Neural cell (in vitro differentiated cells): ENCODE measurements at regions not wholly inside any gene's neighbourhood (a gene's known extent, or its start where the extent isn't known, plus 50 kb on each side); places are given as distances from the start of the nearest gene placed in this dataset.

Source experiments
- H2AFZ ChIP-seq: fragments of 200-600, 300-800 bp; sonication (generic), shearing (Covaris generic); 2 replicates; pipeline ENCODE4 v1.6.0; 2014; ENCODE audit warnings: low read depth, mild to moderate bottlenecking, antibody characterized with exemption, low read length, moderate library complexity
- H3F3A ChIP-seq: fragments of 200-600 bp; shearing (Covaris generic); 2 replicates; pipeline ENCODE4 v1.6.1; 2016; ENCODE audit warnings: mild to moderate bottlenecking, moderate library complexity, mixed read lengths, antibody characterized with exemption, low read length; ENCODE audit not compliant: insufficient read depth, poor library complexity, severe bottlenecking
- H3K27ac ChIP-seq: fragments of 200-600, 300-800 bp; sonication (generic), shearing (Covaris generic); 2 replicates; pipeline ENCODE4 v1.5.1; 2014; ENCODE audit warnings: mild to moderate bottlenecking, low read length, moderate library complexity
- H3K27me3 ChIP-seq: fragments of 300-800, 200-600 bp; sonication (generic), shearing (Covaris generic); 2 replicates; pipeline ENCODE4 v1.6.0; 2014; ENCODE audit warnings: mild to moderate bottlenecking, low read depth, low read length, moderate library complexity; ENCODE audit not compliant: insufficient read depth
- H3K36me3 ChIP-seq: fragments of 300-800, 200-600 bp; sonication (generic), shearing (Covaris generic); 2 replicates; pipeline ENCODE4 v1.5.1; 2014; ENCODE audit warnings: mild to moderate bottlenecking, antibody characterized with exemption, low read length, moderate library complexity; ENCODE audit not compliant: insufficient read depth
- H3K4me2 ChIP-seq: fragments of 300-800, 200-600 bp; sonication (generic), shearing (Covaris generic); 2 replicates; pipeline ENCODE4 v1.6.0; 2014; ENCODE audit warnings: mild to moderate bottlenecking, low read length
- H3K4me3 ChIP-seq: fragments of 300-800, 200-600 bp; sonication (generic), shearing (Covaris generic); 2 replicates; pipeline ENCODE4 v1.5.1; 2014; ENCODE audit warnings: mild to moderate bottlenecking, low read length, moderate library complexity
- H3K79me2 ChIP-seq: fragments of 200-600 bp; shearing (Covaris generic); replicated peaks from 2 replicates; pipeline ENCODE4 v1.6.0; 2014; ENCODE audit warnings: mild to moderate bottlenecking, low read length, moderate library complexity; ENCODE audit not compliant: insufficient read depth
- H3K9ac ChIP-seq: fragments of 300-800, 200-600 bp; sonication (generic), shearing (Covaris generic); 2 replicates; pipeline ENCODE4 v1.6.1; 2016; ENCODE audit warnings: mild to moderate bottlenecking, low read length, mixed read lengths
- H3K9me2 ChIP-seq: fragments of 200-600 bp; shearing (Covaris generic); 2 replicates; pipeline ENCODE4 v1.6.1; 2016; ENCODE audit warnings: mild to moderate bottlenecking, low read length, mixed read lengths; ENCODE audit not compliant: insufficient read depth
- H3K9me3 ChIP-seq: fragments of 200-600, 300-800 bp; sonication (generic), shearing (Covaris generic); 2 replicates; pipeline ENCODE4 v1.6.1; 2016; ENCODE audit warnings: mild to moderate bottlenecking, mixed run types, low read length, moderate library complexity, mixed read lengths
- H4K20me1 ChIP-seq: fragments of 200-600 bp; shearing (Covaris generic); 2 replicates; pipeline ENCODE4 v1.6.1; 2016; ENCODE audit warnings: mild to moderate bottlenecking, mixed run types; ENCODE audit not compliant: insufficient read depth
- CTCF ChIP-seq: fragments of 450-650 bp; IDR thresholded peaks from 2 replicates; pipeline ENCODE4 v1.5.1; 2014; ENCODE audit warnings: antibody characterized with exemption, mild to moderate bottlenecking, moderate library complexity; ENCODE audit not compliant: poor library complexity, severe bottlenecking
- EP300 ChIP-seq: fragments of 450-650 bp; conservative IDR thresholded peaks from 2 replicates; pipeline ENCODE4 v1.6.1; 2014; ENCODE audit warnings: antibody characterized with exemption, mild to moderate bottlenecking, moderate library complexity; ENCODE audit not compliant: poor library complexity, severe bottlenecking
- EZH2 ChIP-seq: fragments of 200-600, 300-800 bp; shearing (Covaris generic), sonication (generic); IDR thresholded peaks from 2 replicates; pipeline ENCODE4 v1.6.1; 2014; ENCODE audit warnings: antibody characterized with exemption, low read length, borderline replicate concordance, mild to moderate bottlenecking; ENCODE audit not compliant: insufficient read depth, poor library complexity, severe bottlenecking
- MXI1 ChIP-seq: fragments of 450-650 bp; conservative IDR thresholded peaks from 2 replicates; pipeline ENCODE4 v1.6.1; 2014; ENCODE audit warnings: antibody characterized with exemption, mild to moderate bottlenecking; ENCODE audit not compliant: poor library complexity, severe bottlenecking
- RAD21 ChIP-seq: fragments of 450-650 bp; conservative IDR thresholded peaks from 2 replicates; pipeline ENCODE4 v1.6.1; 2014; ENCODE audit warnings: antibody characterized with exemption, mild to moderate bottlenecking, moderate library complexity
- SMC3 ChIP-seq: fragments of 450-650 bp; conservative IDR thresholded peaks from 2 replicates; pipeline ENCODE4 v1.6.1; 2014; ENCODE audit warnings: antibody characterized with exemption, mild to moderate bottlenecking, moderate library complexity; ENCODE audit not compliant: poor library complexity
- TAF1 ChIP-seq: IDR thresholded peaks from 2 replicates; pipeline ENCODE4 v1.6.1; 2012; ENCODE audit warnings: low read depth

- H3K27ac ChIP-seq: no peak overlapping the region
- no peak overlapping the region for H2AFZ ChIP-seq
- H3K36me3 ChIP-seq: no peaks in the 10 kb centered on the region
- no peaks in the 10 kb centered on the region for H3K79me2 ChIP-seq
- H3K4me2 ChIP-seq: no peak overlapping the region
- TF ChIP-seq RAD21 (no peak), EP300 (no peak), SMC3 (no peak), CTCF (no peak), MXI1 (no peak)
- no peak overlapping the region for H3K9ac ChIP-seq
- no peak overlapping the region for H3K4me3 ChIP-seq
- no peaks in the 10 kb centered on the region for H3K27me3 ChIP-seq
- H4K20me1 ChIP-seq: no peaks in the 10 kb centered on the region
- H3K9me3 ChIP-seq: no peaks in the 10 kb centered on the region
- H3K9me2 ChIP-seq: no peaks in the 10 kb centered on the region
- H3F3A ChIP-seq: no peaks in the 10 kb centered on the region
Measured at GRCh38 chr12:77645966-77646598, 184.6 kb upstream of the NAV3 start.

- no peak for TF ChIP-seq TAF1
- no peak for TF ChIP-seq EZH2
- Histone ChIP-seq H3K9ac (no peak overlapping the region), H3K36me3 (no peaks in the 10 kb centered on the region), H3K4me3 (no peak overlapping the region), H2AFZ (no peak overlapping the region), H3K79me2 (no peaks in the 10 kb centered on the region), H3K27ac (no peak overlapping the region), H3F3A (no peaks in the 10 kb centered on the region), H3K9me3 (no peaks in the 10 kb centered on the region), H3K27me3 (no peaks in the 10 kb centered on the region), H4K20me1 (no peaks in the 10 kb centered on the region), H3K4me2 (no peak overlapping the region), H3K9me2 (no peaks in the 10 kb centered on the region)
Measured at GRCh38 chr12:77644915-77645605, 185.6 kb upstream of the NAV3 start.

- Histone ChIP-seq H4K20me1 (no peaks in the 10 kb centered on the region), H3K4me3 (no peak overlapping the region), H3F3A (no peaks in the 10 kb centered on the region), H2AFZ (no peak overlapping the region), H3K27me3 (no peaks in the 10 kb centered on the region), H3K36me3 (no peaks in the 10 kb centered on the region), H3K9me3 (no peaks in the 10 kb centered on the region), H3K4me2 (no peak overlapping the region), H3K79me2 (no peaks in the 10 kb centered on the region), H3K9ac (no peak overlapping the region), H3K9me2 (no peaks in the 10 kb centered on the region), H3K27ac (no peak overlapping the region)
- no peak for TF ChIP-seq TAF1
Measured at GRCh38 chr12:77642246-77642645, 188.4 kb upstream of the NAV3 start.
